GM12875 (cell line): ENCODE measurements at regions not wholly inside any gene's neighbourhood (a gene's known extent, or its start where the extent isn't known, plus 50 kb on each side); places are given as distances from the start of the nearest gene placed in this dataset.

Source experiments
- H3K4me3 ChIP-seq: one replicate; pipeline ENCODE4 v1.5.1; 2011; ENCODE audit warnings: low read depth, low read length, control low read depth
- TF ChIP-seq, protein P1 (sequence below): IDR thresholded peaks from 2 replicates; pipeline ENCODE4 v1.5.1; 2011; ENCODE audit warnings: low read depth, mild to moderate bottlenecking, control low read depth, inconsistent platforms, low read length, moderate library complexity, borderline replicate concordance; ENCODE audit not compliant: insufficient read depth

DNA sequence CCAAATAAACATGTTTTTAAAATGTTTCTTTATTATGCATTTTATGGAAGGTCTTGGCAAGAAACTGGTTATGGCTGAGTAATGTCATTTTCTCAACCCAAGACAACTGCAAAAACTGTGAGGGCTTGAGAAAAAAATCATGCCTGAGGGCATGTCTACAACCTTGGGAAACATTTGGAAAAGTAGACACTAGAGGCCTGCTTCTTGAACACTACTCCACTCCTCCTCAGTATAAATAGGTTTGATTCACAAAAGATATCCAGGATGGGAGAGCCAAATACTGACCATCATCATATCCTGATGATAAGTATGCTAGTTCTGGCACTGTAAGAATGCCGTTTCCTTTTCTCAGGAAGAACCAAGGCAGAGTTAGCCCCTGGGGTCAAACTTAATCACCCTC, 71.1 kb downstream of the OSR1 start:
- H3K4me3 ChIP-seq, result no peak overlapping the region
- TF ChIP-seq, protein P1, sequence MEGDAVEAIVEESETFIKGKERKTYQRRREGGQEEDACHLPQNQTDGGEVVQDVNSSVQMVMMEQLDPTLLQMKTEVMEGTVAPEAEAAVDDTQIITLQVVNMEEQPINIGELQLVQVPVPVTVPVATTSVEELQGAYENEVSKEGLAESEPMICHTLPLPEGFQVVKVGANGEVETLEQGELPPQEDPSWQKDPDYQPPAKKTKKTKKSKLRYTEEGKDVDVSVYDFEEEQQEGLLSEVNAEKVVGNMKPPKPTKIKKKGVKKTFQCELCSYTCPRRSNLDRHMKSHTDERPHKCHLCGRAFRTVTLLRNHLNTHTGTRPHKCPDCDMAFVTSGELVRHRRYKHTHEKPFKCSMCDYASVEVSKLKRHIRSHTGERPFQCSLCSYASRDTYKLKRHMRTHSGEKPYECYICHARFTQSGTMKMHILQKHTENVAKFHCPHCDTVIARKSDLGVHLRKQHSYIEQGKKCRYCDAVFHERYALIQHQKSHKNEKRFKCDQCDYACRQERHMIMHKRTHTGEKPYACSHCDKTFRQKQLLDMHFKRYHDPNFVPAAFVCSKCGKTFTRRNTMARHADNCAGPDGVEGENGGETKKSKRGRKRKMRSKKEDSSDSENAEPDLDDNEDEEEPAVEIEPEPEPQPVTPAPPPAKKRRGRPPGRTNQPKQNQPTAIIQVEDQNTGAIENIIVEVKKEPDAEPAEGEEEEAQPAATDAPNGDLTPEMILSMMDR, result no peak

DNA sequence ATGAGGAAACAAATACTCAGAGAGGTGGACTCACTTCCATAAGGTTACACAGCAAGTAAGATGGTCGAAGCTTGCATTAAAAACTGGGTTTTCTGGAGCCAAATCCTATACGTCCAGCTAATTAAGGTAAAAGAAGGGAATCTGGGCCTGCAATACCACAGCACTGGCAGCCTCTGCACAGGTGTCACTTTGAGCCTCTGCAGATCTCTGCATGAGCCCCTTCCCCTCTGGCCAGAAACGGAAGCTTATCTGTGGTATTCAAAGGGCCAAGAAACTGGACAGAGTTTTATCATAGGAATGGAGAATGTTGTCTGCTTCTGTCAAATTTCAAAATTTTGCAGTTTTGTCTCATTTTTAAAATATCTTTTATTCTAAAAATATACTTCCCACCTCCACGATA, 76.1 kb downstream of the OSR1 start:
- TF ChIP-seq, protein P1, result no peak
- H3K4me3 ChIP-seq, result no peak overlapping the region

DNA sequence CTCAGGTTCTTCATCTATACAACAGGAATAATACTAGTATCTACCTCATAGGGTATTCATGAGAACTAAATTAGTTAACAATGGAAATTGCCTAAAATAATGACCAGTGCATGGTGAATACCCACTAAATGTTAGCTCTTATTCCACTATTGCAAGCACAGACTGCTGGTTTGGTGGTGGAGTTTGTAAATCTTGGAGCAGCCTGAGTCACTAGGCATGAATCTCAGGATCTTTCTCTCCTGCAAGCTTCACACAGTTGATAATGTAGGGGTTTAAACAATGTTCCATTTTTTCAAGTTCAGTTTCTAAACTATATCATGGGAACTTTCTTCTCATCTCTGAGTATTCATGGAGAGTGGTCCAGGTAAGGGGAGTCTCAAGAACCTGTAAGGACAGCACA, 84.0 kb downstream of the OSR1 start:
- TF ChIP-seq, protein P1, result no peak
- no peak overlapping the region for H3K4me3 ChIP-seq

DNA sequence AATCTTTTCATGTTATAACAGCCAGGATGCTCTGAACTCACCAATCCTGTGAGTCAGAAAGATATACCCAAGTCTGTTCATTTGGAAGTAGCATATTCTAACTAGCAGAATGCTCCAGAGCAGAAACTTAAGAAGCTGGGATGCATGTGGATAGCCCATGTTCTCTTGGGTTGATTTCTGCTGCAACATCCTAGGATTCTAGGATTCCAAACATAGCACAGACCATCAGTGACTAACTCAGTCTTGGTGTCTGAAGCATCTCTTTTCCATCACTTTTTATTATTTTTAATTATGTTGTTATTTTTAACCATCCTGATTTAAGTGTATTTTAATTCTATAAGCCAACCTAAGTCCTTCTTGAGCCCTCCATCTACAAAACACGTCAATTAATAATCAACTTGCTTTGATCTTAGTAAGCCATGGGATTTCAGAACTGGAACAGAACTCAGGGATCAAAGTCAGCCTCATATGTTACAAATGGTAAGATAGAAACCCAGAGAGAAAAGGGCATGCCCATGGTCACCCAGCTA, 85.4 kb downstream of the OSR1 start:
- TF ChIP-seq, protein P1, result no peak
- no peak overlapping the region for H3K4me3 ChIP-seq

DNA sequence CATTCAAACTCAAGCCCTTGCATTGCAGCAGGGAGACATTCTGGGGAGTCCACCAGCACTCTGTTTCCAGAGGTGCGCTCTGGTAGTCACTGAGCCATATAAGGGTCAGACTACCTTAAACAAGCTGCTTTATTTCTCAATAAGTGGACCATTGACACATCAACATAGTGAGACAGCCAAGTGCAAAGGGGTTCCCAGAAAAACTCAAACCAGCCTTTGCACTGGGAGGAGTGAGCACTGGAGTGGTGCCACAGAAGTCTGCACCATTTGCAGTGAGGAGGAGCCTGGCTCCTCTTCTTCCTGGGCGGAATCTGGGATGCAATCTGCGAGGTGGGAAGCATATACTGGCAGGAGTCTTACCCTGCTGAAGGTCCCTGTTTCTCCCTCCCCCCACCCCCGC, 86.4 kb downstream of the OSR1 start:
- no peak overlapping the region for H3K4me3 ChIP-seq
- TF ChIP-seq, protein P1, result no peak

DNA sequence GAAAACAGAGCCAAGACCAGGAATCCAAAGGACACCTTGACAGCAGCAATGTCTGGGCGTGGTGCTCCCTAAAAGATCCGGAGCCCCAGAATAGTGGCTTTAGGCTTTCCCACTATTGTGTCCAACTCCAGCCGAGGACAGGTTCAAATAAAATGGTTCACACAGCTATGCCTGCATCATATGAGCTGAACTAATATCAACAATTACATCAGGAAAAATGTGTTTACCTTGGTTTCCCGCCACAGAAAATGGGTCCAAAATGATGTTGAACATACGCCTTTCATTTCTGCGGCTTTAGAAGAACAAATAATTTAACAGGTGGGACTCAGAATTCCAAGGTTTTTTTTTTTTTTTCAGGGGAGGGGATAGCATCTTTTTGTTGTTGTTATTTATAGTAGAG, 93.6 kb downstream of the OSR1 start:
- TF ChIP-seq, protein P1, result no peak

DNA sequence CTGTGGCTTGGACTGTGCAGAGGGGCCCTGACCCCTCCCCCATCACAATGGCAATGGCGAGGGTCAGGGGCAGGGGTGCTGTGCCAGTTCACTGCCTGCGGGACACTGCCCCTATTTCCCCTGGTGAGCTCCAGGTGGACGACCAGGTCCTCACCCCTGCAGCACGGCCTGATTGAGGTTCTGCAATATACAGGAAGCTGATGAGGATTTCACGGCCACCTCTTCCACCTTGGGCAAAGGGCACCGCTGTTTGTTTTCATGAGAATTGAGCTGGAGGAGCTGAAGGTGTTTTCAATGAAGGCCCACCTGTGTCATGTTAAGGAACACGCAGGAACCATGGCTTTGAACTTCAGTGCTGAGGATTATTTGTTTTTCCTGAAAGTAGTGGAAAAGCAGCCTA, 96.3 kb downstream of the OSR1 start:
- TF ChIP-seq, protein P1, result no peak
- H3K4me3 ChIP-seq, result no peak overlapping the region

More for the DNA sequence above, 93.6 kb downstream of the OSR1 start:
- H3K4me3 ChIP-seq, result no peak overlapping the region
